GM23248 (cell line): ENCODE measurements at regions not wholly inside any gene's neighbourhood (a gene's known extent, or its start where the extent isn't known, plus 50 kb on each side); places are given as distances from the start of the nearest gene placed in this dataset.

Experiments used
- EZH2 ChIP-seq: fragments of 200-600 bp; sonication (generic); IDR thresholded peaks from 2 replicates; pipeline ENCODE4 v1.6.1; 2018; ENCODE audit warnings: antibody characterized with exemption, mild to moderate bottlenecking; ENCODE audit not compliant: insufficient read depth, poor library complexity, severe bottlenecking
- EZH2phosphoT487 ChIP-seq: fragments of 200-600 bp; sonication (generic); IDR thresholded peaks from 2 replicates; pipeline ENCODE4 v1.6.1; 2018; ENCODE audit warnings: antibody characterized with exemption, moderate library complexity, mild to moderate bottlenecking, low read depth; ENCODE audit not compliant: insufficient read depth

DNA sequence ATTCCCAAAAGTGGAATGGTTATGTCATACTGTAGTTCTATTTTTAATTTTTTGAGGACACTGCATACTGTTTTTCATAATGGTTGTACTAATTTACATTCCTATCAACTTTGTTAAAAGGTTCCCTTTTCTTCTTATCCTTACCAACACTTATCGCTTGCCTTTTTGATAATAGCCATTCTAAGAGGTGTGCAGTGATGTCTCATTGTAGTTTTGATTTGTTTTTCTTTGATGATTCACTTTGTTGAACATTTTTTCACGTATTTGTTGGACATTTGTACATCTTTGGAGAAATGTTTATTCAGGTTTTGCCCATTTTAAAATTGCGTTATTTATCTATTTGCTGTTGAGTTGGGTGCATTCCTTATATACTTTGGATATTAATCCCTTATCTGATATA is 188.8 kb upstream of the SPRY2 start:
- TF ChIP-seq EZH2phosphoT487 (no peak), EZH2 (no peak)
